CD4-positive, alpha-beta T cell treated with Interferon alpha-2 for 1 hour (primary cell): ENCODE measurements at regions not wholly inside any gene's neighbourhood (a gene's known extent, or its start where the extent isn't known, plus 50 kb on each side); places are given as distances from the start of the nearest gene placed in this dataset.

Source experiments
- DNase-seq, 2 donors: peaks; one replicate each; pipeline ENCODE4 v3.0.0-alpha.2; 2020 to 2022

DNA sequence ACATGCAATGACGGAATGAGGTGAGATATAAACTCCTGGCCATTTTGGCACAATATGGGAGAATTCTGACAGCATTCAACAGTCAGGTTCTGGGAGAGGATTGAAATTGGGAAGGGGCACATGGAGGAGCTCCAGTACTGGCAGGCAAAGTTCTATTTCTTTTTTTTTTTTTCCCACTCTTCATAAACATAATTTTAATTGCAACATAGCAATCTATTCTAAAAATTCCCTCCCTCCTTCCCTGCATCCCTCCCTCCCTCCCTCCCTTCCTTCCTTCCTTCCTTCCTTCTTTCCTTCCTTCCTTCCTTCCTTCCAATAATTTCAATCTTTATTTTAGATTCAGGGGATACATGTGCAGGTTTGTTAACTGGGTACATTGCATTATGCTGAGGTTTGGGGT lies 93.2 kb downstream of the PTCSC3 start:
- DNase-seq = no peak

DNA sequence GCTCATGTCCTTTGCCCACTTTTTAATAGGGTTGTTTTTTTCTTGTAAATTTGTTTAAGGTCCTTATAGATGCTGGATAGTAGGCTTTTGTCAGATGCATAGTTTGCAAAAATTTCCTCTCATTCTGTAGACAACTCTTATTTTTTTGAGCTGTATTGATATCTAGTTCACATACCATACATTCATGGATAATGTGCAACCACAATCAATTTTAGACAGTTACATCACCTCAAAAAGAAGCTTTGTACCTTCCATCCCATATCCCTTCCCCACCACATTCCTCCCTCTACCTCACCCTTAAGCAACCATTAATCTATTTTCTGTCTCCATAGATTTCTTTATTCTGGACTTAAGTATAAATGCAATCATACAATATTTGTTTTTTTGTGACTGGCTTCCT lies 98.4 kb downstream of the PTCSC3 start:
- DNase-seq = no peak

DNA sequence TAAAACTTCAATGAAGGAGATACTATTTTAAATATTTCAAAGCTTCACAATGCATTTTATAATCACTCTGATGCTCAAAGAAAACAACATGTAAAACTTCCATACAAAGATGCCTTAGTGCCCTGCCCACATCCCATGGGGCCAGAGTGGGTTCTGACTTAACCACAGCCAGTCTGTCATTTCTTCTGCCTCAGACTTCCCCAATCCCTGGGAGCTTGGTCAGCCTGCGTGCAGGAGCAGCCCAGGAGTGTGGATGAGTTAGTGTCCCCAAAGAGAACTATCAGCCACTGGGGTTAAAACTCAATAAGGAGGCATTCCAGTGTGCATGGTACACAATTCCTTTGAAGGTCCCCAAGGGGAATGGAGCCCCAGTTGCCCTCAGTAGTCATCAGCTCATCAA lies 100.3 kb downstream of the PTCSC3 start:
- DNase-seq = no peak

DNA sequence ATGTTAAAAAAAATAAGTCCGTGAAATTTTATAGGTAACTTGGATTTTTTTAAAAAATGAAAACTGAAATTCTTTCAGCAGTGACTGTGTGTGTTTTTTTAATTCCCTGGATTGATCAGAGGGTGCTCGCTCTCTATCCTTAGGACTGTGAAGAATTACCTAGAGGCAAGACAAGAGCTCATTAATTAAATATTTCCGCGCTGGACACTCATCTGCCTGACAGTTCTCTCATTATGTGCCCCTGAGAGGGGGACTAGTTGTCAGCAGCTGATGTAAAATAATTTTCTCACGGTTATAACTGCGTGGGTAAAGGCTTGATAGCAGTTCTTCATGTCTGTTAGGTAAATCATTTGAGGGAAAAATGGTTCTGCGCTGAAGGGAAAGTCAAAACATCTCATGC lies 101.3 kb downstream of the PTCSC3 start:
- DNase-seq = no peak

DNA sequence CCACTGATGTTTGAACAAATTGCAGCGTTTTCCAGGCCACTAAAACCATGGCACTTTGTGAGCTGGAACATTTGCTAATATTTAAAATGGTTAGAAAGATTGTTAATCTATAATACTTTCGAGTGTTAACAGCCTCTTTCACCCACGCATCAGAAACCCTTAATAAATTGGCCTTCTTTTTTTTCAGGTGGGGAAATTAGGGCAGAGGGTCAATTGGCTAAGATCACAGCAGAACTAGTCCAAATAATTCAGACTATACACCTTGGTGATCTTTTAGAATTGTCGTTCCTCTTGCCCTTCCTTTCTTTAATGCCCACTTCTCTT lies 105.8 kb downstream of the PTCSC3 start:
- no peak for DNase-seq

DNA sequence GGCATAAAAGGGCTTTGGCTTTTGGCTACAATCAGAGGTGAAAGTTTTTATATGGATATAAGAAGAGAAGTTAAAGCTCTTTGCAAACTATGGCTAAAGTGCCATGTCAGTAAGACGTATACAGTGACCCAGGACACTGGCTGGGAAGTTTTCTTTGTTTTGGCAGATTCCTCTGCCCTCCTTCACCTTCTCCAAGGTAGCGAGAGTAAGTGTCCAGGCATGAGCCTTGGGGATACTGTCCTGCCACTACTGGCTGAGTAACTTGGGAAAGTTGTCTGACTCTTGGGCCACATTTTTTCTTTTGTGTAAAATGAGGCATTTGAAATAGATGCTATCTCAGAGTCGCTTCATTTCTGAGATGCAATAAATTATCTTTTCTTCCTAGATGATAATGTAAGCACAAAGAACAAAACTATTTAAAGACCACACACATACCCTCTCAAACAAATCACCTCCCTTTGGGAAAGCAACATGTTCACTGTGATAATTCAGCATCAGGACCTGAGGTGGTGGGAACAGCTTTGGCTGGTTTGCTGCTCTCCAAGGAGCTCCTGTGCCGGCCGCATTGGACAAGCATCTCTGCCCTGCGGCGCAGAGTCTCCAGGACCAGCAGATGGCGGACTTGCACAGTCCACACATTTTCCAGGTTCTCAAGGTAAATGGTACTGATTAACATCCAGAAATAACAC lies 106.3 kb downstream of the PTCSC3 start:
- DNase-seq = no peak

DNA sequence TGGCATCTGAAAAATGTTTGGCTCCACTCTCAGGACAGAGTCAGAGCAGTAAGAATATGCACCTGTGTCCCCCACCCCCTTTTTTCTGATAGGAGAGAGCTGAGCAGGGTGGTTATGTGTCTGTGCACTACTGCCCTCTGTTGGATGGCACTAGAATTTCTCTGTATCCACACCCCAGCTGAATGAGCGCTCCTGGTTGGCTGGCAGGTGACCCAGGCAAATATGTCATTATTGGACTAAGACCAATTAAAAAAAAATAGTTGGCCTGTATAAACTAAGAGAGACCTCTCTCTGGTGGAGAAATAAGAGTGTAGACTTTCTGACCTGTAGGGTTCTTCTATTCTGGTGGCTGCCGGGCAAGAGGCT lies 107.0 kb downstream of the PTCSC3 start:
- peak; percentile 5 to 36 for DNase-seq

DNA sequence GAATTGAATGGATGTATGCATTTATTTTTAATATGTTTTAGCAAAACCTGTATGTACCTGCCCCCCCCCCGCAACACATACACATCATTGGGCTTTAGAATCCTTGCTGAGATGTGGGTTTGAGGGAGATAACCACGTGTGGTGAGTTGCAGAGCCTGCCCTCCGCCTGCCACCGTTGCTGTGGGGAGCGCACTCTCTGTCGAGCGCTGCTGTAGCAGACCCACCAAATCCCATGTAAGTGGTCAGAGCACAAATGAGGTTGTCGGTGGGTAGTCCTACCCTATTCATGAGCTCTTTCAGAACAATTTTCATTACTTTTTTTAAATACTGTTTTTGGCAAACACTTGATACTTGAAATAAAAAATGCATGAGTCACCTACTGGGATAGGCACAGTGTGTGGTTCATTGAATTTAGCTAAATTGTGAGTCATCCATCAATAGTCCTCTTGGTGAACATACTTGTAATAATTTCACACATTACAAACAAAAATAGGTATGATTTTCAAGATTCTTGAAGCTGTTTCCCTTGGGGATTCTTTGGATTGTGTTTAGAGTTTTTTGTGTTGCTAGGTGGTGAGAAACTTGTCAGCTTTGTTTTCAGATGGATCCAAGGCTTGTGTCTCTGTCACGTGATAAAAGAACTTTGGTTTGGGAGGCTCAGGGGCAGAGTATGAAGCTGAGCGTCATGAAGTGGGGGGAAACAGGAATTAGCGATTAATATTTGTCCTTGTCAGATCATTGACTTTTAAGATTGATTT lies 107.6 kb downstream of the PTCSC3 start:
- no peak for DNase-seq

DNA sequence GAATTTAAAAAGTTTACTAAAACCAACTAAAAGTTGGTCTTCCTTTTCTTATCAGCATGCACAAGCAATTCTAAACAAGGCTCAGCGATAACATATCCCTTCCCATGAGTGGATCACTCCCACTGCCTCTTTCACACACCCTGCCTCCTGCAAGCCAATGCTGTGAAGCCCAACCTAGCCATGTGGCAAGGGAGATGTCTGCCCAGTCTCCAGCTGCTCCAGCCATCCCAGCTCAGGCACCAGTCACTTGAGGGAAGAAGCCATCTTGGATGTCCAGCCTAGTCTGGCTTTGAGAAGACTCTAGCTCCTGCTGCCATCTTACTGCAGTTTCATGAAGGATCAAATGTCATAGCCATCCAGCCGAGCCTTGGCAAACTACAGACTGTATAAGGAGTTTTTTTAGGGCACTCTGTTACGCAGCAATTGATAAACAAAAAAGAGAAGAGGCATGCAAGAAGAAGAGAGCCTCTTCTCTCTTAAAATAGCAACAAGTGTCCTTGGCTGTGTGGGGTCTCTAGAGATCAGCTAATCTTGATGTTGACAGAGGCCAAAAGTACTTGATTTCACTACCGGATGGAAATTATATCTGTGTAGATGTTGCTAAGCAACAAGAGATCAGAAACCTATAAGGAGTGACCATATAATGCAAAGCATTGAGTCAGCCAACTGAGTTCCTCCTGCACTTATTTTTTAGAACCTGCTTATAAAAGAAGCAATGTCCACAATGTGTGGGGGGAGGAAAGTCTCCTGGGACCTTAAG lies 108.9 kb downstream of the PTCSC3 start:
- no peak for DNase-seq

DNA sequence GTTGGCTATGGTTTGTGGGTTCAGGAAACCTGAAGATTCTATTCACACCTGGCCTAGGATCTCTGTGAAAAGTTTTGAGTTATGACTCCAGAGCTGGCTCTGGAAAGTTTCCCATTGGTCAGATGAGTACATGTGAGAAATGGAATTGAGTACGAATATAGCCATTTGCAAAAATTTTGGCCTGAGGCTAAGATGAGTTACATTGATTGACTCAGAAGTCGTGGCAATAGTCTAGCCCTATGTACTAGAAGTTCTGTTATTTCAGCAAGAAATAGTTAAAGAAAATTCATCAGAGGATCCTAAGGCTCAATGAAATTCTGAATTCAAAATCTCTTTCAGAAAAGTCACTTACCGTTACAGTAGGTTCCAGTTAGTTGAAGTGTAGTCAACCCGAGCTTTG lies 109.9 kb downstream of the PTCSC3 start:
- no peak for DNase-seq

DNA sequence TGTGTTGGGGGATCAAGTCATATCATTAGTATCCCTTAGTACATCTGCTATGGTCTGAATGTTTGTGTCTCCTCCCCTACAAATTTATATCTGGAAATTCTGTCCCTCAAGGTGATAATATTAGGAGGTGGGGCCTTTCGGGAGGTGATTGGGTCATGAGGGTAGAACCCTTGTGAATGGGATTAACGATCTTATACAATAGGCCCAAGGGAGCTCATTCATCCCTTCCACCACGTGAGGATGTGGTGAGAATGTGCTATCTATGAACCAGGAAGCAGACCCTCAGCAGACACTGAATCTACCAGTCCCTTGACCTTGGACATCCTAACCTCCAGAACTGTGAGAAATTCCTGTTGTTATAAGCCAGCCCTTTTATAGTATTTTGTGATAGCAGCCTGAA lies 110.7 kb downstream of the PTCSC3 start:
- DNase-seq = no peak

DNA sequence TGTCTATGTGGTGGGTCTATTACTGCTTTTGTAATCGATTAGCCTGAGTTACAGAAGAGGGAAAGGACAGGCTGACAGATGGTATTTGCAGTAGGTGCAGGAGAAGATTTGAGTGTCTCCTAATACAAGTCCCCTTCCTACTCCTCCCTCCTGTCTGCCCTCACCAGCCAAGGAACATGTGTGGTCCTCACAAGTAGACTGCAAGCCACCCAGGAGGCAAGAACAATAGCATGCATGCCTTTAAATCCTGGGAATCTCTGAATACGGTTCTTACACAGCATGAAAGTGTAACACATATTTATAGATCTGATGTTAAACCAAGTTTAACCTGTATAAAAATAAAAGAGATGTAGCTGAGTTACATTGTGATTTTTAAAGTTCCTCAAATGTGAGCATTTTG lies 117.0 kb downstream of the PTCSC3 start:
- DNase-seq = no peak

DNA sequence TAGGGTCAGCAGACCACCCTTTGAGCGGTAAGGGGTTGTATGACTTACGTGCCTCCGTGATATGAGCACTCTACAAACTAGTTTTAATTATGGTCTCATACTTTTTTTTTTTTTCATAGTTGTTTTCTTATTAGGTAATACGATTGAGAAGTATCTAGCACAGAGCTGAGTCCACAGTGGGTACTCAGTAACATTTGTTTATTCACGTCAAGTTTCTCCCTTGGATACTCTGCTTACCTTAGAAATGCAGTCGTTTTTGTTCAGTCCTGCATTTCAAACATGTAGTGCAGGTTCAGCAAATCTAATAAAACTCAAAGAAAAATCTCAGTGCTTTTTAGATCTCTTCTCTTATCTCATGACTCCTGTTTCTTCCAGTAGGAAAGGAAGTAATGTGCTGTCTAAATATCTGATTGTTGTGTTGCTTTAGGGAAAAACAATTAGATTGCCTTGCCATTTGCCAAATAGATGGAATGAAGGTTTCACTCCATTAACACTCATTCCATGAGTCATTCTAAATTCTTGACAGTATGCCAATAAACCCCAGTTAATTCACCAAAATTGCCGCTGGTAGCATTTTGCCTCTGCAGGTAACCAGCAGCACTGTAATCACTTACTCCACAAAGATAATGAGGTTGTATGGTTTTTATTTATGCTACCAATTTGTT lies 118.9 kb downstream of the PTCSC3 start:
- no peak for DNase-seq

DNA sequence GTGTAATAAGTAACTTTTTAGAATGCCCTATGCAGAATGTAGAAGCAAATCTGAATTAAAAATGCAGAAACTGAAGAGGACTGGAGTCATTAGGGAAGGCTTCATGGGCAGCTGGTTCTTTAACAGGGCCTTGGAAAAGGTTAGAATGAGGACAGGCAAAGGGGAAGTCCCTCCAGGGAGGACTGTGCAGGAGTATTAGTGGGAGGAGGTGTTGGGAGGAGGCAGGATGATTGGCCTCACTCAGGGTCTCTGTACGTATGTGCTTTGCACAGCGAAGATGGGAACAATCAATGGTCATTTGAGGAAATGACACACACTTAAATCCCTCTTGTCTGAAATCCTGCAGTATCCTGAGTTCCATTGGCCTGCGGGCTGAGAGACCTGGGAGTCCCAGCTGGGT lies 119.7 kb downstream of the PTCSC3 start:
- no peak for DNase-seq

DNA sequence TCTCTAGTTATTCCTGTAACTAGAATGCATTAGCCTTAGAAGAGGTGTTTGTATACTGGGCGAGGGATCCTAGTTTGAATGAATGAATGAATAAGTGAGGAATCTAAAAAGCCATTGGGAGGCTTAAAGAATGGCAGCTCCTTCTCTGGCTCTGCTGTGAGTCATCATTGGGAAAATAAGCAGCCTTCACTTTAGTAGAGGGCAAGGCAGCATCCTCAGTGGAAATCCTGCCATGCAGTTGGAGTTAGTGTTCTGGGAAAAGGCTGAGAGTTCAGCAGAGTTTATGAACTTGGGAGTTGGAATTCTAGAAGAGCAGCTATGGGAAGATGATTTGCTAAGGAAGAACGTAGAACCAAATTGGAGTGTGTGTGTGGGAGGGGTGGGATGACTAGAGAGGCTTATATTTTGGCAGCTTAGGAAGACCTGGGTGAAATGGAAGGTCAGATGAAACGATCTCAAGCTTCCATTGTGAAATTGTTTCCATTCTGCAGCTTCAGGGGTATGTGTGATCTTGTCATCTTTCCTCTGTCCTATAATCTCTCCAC lies 120.8 kb downstream of the PTCSC3 start:
- no peak for DNase-seq

DNA sequence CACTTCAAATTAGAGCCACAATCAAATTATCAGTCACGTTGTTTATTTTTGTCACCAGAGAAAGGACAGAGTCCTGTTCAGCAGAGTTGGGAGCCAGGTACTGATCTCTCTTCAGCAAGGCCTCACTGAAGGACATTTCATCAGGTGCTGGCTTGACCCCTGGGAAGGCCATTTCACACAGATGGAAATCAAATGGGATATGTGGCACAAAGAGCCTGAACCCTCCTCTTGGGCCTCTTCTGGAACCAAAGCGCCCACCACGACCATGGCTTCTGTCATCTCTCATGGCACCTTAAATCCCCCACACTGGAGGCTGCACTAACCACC lies 121.5 kb downstream of the PTCSC3 start:
- no peak for DNase-seq

DNA sequence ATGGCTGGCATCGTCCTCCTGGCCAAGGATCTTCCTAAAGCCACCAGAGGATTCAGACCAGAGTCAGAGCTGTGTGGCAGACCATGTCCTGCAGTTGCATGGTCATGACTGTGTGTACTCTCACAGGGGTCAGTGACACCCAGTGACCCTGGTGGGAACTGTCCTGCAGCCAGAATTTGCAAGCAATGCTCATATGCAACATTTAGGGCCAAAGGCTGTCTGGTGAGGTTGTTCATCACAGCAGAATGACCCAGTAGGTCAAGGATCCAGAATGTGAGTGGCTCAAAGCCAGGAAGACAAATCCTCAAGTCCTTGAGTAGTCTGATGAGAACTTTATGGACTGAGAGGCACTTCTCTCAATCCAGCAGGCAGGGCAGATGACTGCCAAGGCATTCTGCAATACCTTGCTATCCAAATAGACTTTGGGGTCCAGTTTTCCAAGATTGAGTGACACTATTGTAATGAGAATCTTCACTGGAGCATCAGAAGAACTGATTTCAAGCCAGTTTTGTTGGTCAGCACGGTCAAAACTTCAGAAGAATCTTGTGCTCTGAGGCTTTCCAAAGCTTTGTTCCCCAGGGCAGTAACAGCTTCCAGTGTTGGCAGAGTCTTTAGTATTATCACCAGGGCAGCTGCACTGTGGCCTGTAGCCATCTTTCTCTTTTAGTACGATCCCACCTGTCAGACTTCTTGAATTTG lies 122.0 kb downstream of the PTCSC3 start:
- no peak for DNase-seq

DNA sequence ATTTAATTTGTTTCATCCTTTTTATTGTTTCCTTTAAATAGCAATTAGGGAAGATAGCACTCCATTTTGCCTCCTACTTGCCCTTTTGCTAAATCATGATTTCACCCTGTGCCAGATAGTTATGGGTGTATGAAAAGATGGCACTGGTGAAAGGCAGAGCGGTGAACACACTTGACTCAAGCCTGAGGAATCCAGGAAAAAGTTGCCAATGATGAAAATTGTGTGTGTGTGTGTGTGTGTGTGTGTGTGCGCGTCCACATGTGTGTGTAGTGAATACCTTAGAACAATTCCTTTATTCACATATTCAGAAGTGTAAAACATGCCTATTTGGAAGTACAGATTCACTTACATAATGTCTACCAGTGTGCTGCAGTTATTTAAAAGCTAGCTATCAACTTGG lies 123.8 kb downstream of the PTCSC3 start:
- no peak for DNase-seq

DNA sequence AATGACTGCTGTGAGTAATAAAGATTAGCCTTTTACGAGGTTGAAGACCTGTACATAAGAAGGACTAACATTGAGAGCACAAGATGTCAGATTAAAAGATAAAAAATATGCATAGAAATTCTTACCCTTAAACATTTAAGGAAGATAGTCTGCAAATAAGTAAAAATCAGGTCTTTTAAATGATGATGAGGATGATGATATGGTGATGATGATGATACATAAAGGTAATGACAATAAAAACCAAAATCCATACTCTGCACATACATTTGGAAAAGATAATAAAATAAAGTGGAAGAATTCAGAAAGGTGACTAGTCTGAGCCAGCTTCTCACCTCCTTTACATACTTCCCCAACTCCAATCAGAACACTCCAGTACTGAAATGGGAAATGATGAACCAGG lies 124.5 kb downstream of the PTCSC3 start:
- DNase-seq = no peak

DNA sequence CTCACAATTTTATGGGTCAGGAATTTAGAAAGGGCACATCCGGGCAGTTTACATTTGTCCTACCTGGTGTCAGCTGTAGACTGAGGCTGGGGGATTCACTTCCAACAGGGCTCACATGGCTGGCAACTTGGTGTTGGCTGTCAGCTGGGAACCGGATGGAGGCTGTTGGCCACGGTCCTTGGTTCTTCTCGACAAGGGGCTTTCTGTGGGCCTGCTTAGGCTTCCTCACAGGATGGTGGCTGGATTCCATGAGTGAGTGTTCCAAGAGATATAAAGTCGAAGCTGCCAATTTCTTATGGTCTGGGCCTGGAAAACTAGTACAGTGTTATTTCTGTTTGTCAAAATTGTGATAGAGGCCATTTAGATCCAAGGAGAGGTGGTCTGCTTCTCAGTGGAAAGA lies 127.9 kb downstream of the PTCSC3 start:
- DNase-seq = no peak

DNA sequence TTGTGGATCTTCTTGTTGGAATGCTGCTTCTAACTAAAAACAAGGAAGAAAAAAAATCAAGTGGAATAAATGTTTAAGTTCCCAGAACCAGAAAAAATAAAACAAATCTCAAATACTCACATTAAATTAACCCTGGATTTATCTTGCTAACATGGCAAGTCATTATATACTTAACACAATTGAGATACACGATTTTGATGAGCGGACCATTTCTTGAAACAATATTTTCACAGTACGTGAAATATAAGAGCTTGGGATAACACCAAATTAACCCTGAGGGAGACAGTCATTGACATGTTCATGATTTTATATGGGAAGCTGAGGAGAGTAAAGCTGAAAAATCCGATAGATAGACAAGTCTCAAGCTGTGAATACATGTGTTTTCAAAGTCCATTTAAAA lies 128.6 kb downstream of the PTCSC3 start:
- DNase-seq = no peak

DNA sequence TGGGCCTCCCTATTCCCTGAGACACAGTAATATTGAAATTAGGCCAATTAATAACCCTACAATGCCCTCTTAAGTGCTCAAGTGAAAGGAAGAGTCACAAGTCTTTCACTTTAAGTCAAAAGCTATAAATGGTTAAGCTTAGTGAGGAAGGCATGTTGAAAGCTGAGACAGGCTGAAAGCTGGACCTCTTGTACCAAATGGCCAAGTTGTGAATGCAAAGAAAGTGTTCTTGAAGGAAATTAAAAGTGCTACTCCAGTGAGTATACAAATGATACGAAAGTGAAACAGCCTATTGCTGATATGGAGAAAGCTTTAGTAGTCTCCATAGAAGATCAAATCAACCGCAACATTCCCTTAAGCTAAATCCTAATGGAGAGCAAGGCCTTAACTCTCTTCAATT lies 140.8 kb downstream of the PTCSC3 start:
- no peak for DNase-seq

DNA sequence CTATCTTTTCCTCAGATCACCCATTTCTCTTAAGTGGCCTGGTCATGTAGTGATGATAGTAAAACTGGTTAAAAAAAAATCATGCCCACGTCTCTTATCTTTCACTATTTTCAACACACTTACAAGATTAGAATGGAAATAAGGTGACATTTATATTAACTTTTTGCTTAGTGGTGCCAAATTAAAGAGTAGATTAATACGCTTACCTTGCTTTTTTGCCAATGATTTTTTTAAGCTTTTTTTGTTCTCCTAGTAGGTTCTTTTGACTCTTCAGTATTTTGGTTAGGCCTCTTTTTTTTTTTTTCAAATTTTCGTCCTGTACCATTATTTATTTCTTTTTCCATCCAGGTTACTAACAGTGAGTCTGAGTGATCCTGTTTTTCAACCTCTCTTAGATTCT lies 147.9 kb downstream of the PTCSC3 start:
- DNase-seq = no peak
